AG10803 (cell line): ENCODE measurements at regions not wholly inside any gene's neighbourhood (a gene's known extent, or its start where the extent isn't known, plus 50 kb on each side); places are given as distances from the start of the nearest gene placed in this dataset.

Experiments
- DNase-seq: peaks from one replicate; pipeline ENCODE4 v3.0.0; 2010; ENCODE audit warnings: low read depth
- H3K4me3 ChIP-seq: 2 replicates; pipeline ENCODE4 v1.5.1; 2011; ENCODE audit warnings: mild to moderate bottlenecking, low read length, control low read depth
- CTCF ChIP-seq: conservative IDR thresholded peaks from 2 replicates; pipeline ENCODE4 v1.5.1; 2011; ENCODE audit warnings: mild to moderate bottlenecking, low read length, control low read depth, inconsistent platforms

- no peak for DNase-seq
- TF ChIP-seq CTCF, result no peak
- no peak overlapping the region for H3K4me3 ChIP-seq
These were observed 118.1 kb upstream of the SHISA6 start for GRCh38 chr17:11122908-11123307.

GRCh38 chr17:11121341-11121985 lies 119.5 kb upstream of the SHISA6 start:
- no peak overlapping the region for H3K4me3 ChIP-seq
- no peak for DNase-seq
- TF ChIP-seq CTCF, result no peak

GRCh38 chr17:11109106-11109505 lies 131.9 kb upstream of the SHISA6 start:
- no peak for TF ChIP-seq CTCF
- DNase-seq, result no peak
- no peak overlapping the region for H3K4me3 ChIP-seq

GRCh38 chr17:11105141-11105540 lies 135.9 kb upstream of the SHISA6 start:
- H3K4me3 ChIP-seq, result no peak overlapping the region
- TF ChIP-seq CTCF, result no peak
- DNase-seq, result no peak

GRCh38 chr17:11097121-11097520 lies 143.9 kb upstream of the SHISA6 start:
- DNase-seq, result no peak
- H3K4me3 ChIP-seq, result no peak overlapping the region
- no peak for TF ChIP-seq CTCF

- TF ChIP-seq CTCF, result no peak
- H3K4me3 ChIP-seq, result no peak overlapping the region
These were observed 146.7 kb upstream of the SHISA6 start for GRCh38 chr17:11094331-11094730.

GRCh38 chr17:11086646-11087340 lies 154.2 kb upstream of the SHISA6 start:
- H3K4me3 ChIP-seq, result no peak overlapping the region
- no peak for TF ChIP-seq CTCF
- DNase-seq, result no peak

More at GRCh38 chr17:11094331-11094730, 146.7 kb upstream of the SHISA6 start:
- DNase-seq, result no peak
